ENCODE measurements at regions not wholly inside any gene's neighbourhood (a gene's known extent, or its start where the extent isn't known, plus 50 kb on each side); places are given as distances from the start of the nearest gene placed in this dataset.

DNA sequence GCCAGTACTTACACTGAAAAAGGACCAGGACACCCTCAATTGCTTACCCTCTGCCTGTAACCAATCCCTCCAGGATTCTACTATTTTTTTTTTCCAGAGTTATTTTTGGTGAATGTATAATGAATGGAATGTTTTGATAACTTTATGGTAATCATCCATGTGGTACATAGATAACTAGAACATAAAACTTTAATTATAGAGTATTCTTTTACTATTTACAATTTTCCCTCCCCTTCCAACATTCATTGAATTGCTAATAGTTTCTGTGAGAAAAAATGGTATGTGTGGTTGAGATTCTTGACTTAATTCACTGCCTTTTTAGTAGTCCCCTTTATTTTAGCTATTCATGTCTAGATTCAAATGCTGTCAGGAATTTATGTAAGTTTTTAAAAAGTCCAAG is 164.6 kb downstream of the CYYR1 start:
- Histone ChIP-seq H3K4me2 (no peak overlapping the region), H3K27me3 (ENCODE audit: insufficient read depth) (no peaks in the 10 kb centered on the region), H2AFZ (ENCODE audit: low read depth) (no peak overlapping the region), H3K27ac (ENCODE audit: low read depth in 2 of 2, low read length in 1 of 2) (peak overlapping the region in 1 of 2 experiments; percentile 86; a peak in 2 of 4 replicates), H3K36me3 (replicated peaks in 1 of 2; ENCODE audit: control insufficient read depth in 1 of 2, insufficient read depth in 2 of 2, low read length in 1 of 2) (no peaks in the 10 kb centered on the region), H3K9ac (no peak overlapping the region), H3K4me3 (ENCODE audit: low read depth in 2 of 2, low read length in 1 of 2) (no peak overlapping the region), H3K9me2 (no peaks in the 10 kb centered on the region), H4K20me1 (ENCODE audit: insufficient read depth) (no peaks in the 10 kb centered on the region), H3K9me3 (no peaks in the 10 kb centered on the region), H3F3A (replicated peaks; ENCODE audit: insufficient read depth) (no peaks in the 10 kb centered on the region), H3K79me2 (ENCODE audit: insufficient read depth) (no peaks in the 10 kb centered on the region), H3K4me1 (ENCODE audit: control insufficient read depth in 1 of 2, insufficient read depth in 2 of 2, low read depth in 1 of 2, low read length in 1 of 2) (peaks cover 0 to 9% of the 10 kb centered on the region in 2 experiments; a peak in 3 of 4 replicates)
- CTCF ChIA-PET, result no interaction called here
- TF ChIP-seq RFX5 (IDR thresholded peaks at IDR 0.05; ENCODE audit: low read length), result no peak
- TF ChIP-seq MXI1 (IDR thresholded peaks at IDR 0.05; ENCODE audit: low read depth, low read length), result no peak
- TF ChIP-seq, protein P1, sequence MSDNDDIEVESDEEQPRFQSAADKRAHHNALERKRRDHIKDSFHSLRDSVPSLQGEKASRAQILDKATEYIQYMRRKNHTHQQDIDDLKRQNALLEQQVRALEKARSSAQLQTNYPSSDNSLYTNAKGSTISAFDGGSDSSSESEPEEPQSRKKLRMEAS (IDR thresholded peaks at IDR 0.05; ENCODE audit: low read depth), result no peak
- TF ChIP-seq SMC3 (IDR thresholded peaks at IDR 0.05; ENCODE audit: low read depth, low read length), result no peak
- TF ChIP-seq ELF1 (IDR thresholded peaks at IDR 0.05), result no peak
- TF ChIP-seq RAD21 (IDR thresholded peaks at IDR 0.05; ENCODE audit: low read length), result no peak
- TF ChIP-seq POLR2AphosphoS5 (IDR thresholded peaks at IDR 0.05; ENCODE audit: low read depth, low read length), result no peak
- TF ChIP-seq, protein P2, sequence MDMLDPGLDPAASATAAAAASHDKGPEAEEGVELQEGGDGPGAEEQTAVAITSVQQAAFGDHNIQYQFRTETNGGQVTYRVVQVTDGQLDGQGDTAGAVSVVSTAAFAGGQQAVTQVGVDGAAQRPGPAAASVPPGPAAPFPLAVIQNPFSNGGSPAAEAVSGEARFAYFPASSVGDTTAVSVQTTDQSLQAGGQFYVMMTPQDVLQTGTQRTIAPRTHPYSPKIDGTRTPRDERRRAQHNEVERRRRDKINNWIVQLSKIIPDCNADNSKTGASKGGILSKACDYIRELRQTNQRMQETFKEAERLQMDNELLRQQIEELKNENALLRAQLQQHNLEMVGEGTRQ (IDR thresholded peaks at IDR 0.05; ENCODE audit: borderline replicate concordance, low read depth, low read length), result no peak
- TF ChIP-seq GATA2 (CRISPR knock-in tag; IDR thresholded peaks at IDR 0.05), result no peak
- no peak for TF ChIP-seq NFIC (IDR thresholded peaks at IDR 0.05; ENCODE audit: borderline replicate concordance)
- TF ChIP-seq TAF1 (IDR thresholded peaks at IDR 0.05; ENCODE audit: borderline replicate concordance, low read depth, low read length), result no peak
- no peak for TF ChIP-seq FOXM1 (IDR thresholded peaks at IDR 0.05; ENCODE audit: low read depth)
- no peak for TF ChIP-seq GABPA (IDR thresholded peaks at IDR 0.05; ENCODE audit: low read depth)
- TF ChIP-seq, protein P3, sequence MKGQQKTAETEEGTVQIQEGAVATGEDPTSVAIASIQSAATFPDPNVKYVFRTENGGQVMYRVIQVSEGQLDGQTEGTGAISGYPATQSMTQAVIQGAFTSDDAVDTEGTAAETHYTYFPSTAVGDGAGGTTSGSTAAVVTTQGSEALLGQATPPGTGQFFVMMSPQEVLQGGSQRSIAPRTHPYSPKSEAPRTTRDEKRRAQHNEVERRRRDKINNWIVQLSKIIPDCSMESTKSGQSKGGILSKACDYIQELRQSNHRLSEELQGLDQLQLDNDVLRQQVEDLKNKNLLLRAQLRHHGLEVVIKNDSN (IDR thresholded peaks at IDR 0.05; ENCODE audit: borderline replicate concordance, low read depth), result no peak
- TF ChIP-seq, protein P4, sequence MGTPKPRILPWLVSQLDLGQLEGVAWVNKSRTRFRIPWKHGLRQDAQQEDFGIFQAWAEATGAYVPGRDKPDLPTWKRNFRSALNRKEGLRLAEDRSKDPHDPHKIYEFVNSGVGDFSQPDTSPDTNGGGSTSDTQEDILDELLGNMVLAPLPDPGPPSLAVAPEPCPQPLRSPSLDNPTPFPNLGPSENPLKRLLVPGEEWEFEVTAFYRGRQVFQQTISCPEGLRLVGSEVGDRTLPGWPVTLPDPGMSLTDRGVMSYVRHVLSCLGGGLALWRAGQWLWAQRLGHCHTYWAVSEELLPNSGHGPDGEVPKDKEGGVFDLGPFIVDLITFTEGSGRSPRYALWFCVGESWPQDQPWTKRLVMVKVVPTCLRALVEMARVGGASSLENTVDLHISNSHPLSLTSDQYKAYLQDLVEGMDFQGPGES (IDR thresholded peaks at IDR 0.05; ENCODE audit: low read depth, low read length), result no peak
- TF ChIP-seq, protein P5, sequence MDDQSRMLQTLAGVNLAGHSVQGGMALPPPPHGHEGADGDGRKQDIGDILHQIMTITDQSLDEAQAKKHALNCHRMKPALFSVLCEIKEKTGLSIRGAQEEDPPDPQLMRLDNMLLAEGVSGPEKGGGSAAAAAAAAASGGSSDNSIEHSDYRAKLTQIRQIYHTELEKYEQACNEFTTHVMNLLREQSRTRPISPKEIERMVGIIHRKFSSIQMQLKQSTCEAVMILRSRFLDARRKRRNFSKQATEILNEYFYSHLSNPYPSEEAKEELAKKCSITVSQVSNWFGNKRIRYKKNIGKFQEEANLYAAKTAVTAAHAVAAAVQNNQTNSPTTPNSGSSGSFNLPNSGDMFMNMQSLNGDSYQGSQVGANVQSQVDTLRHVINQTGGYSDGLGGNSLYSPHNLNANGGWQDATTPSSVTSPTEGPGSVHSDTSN (IDR thresholded peaks at IDR 0.05), result no peak
- POLR2A ChIA-PET, result no interaction called here
- no peak for DNase-seq
